Psoas muscle (tissue), 7 donors: ENCODE measurements at regions not wholly inside any gene's neighbourhood (a gene's known extent, or its start where the extent isn't known, plus 50 kb on each side); places are given as distances from the start of the nearest gene placed in this dataset.

Experiments used
- ATAC-seq, 4 donors: fragments of 200-7000 bp; cut with Tn5 transposase; one replicate each; pipeline ENCODE4 v1.9.1; 2020; ENCODE audit warnings: moderate library complexity in 3 of 4, mild to moderate bottlenecking in 2 of 4
- DNase-seq, 2 donors: peaks; one replicate each; pipeline ENCODE4 v3.0.0-alpha.2; 2020
- H3K27ac ChIP-seq: fragments of 200-600 bp; one replicate; pipeline ENCODE4 v1.8.0; 2022
- H3K27me3 ChIP-seq, 3 donors: fragments of 200-600 bp in 1 of 3; one replicate each; pipeline versions ENCODE4 v1.6.1 to v1.8.0; 2013 to 2022; ENCODE audit warnings: low read length in 2 of 3, mild to moderate bottlenecking in 2 of 3, moderate library complexity in 1 of 3; ENCODE audit not compliant: insufficient read depth in 3 of 3
- H3K36me3 ChIP-seq, 2 donors: fragments of 200-600 bp in 1 of 2; one replicate each; pipeline versions ENCODE4 v1.6.1 to v1.8.0; 2013 to 2022; ENCODE audit warnings: low read depth in 1 of 2, mild to moderate bottlenecking in 1 of 2, moderate library complexity in 1 of 2; ENCODE audit not compliant: insufficient read depth in 1 of 2
- H3K4me1 ChIP-seq: fragments of 200-600 bp; one replicate; pipeline ENCODE4 v1.8.0; 2022
- H3K4me3 ChIP-seq: fragments of 200-600 bp; one replicate; pipeline ENCODE4 v1.8.0; 2022; ENCODE audit warnings: mild to moderate bottlenecking
- H3K9me3 ChIP-seq: fragments of 200-600 bp; one replicate; pipeline ENCODE4 v1.8.0; 2022
- CTCF ChIP-seq: fragments of 200-600 bp; IDR thresholded peaks from one replicate; pipeline ENCODE4 v1.8.0; 2022; ENCODE audit warnings: antibody characterized with exemption
- WGBS, 3 donors: extraction: QIAGEN DNeasy Blood & Tissue Kit; methylation state at CpG; one replicate each; pipeline versions ENCODE4 v1.1.6 to v1.1.7; 2013; 5-methylcytosine and 5-hydroxymethylcytosine counted together
- intact Hi-C, 2 donors: fragments of 100-400 bp; cut with DNase I; formaldehyde crosslinking; loops; one replicate each; pipeline versions ENCODE4 v1.11.0 to v1.14.2; 2022
- donor health status: healthy with polysubstance abuse.
- donor health status: DM: no; HTN: no; CAD: no; lungs with moderate emphysema.
- donor health status: Bipolar disorder and iron deficiency.
- donor health status: healthy.
- donor health status: DM: yes; HTN: yes; CAD: no.
- donor health status: DM: no; HTN: no; CAD: no.
- donor health status: DM: yes; HTN: yes; CAD: no.

GRCh38 chr19:30886222-30886621 is 463.0 kb downstream of the TSHZ3 start:
- WGBS, 3 donors, result 22 to 36% (median 27%) methylated on average over 7 of the region's 7 CpGs
- Histone ChIP-seq H3K4me3 (no peak overlapping the region), H3K9me3 (no peaks in the 10 kb centered on the region), H3K27me3 (no peaks in the 10 kb centered on the region), H3K4me1 (no peaks in the 10 kb centered on the region), H3K27ac (no peak overlapping the region), H3K36me3 (no peaks in the 10 kb centered on the region)
- no peak for ATAC-seq
- no peak for TF ChIP-seq CTCF
- intact Hi-C loops, result no loop called here
- no peak for DNase-seq

GRCh38 chr19:30884146-30884812 is 465.0 kb downstream of the TSHZ3 start:
- no peaks in the 10 kb centered on the region for H3K9me3 ChIP-seq
- no peak overlapping the region for H3K27ac ChIP-seq
- H3K4me3 ChIP-seq, result no peak overlapping the region
- TF ChIP-seq CTCF, result no peak
- ATAC-seq (no peak), DNase-seq (no peak)
- no peaks in the 10 kb centered on the region for H3K36me3 ChIP-seq
- H3K27me3 ChIP-seq, result peaks cover 0 to 1% (median 0%) of the 10 kb centered on the region in 3 donors
- no peaks in the 10 kb centered on the region for H3K4me1 ChIP-seq
- intact Hi-C loops, result no loop called here
- WGBS, 3 donors, result 90 to 95% (median 90%) methylated on average over 11 of the region's 11 CpGs

- DNase-seq, result no peak
Observed at GRCh38 chr19:30883071-30883470, 466.2 kb downstream of the TSHZ3 start.

GRCh38 chr19:30882411-30883005 is 466.7 kb downstream of the TSHZ3 start:
- intact Hi-C loops, result no loop called here
- no peak overlapping the region for H3K27ac ChIP-seq
- 32 to 48% (median 45%) methylated on average over 7 of the region's 7 CpGs for WGBS, 3 donors
- H3K9me3 ChIP-seq, result no peaks in the 10 kb centered on the region
- H3K4me1 ChIP-seq, result no peaks in the 10 kb centered on the region
- H3K36me3 ChIP-seq, result no peaks in the 10 kb centered on the region
- H3K4me3 ChIP-seq, result no peak overlapping the region
- peaks cover 0 to 1% (median 0%) of the 10 kb centered on the region in 3 donors for H3K27me3 ChIP-seq
- no peak for ATAC-seq
- no peak for DNase-seq
- no peak for TF ChIP-seq CTCF

More at GRCh38 chr19:30883071-30883470, 466.2 kb downstream of the TSHZ3 start:
- no peak overlapping the region for H3K27ac ChIP-seq
- no peak for ATAC-seq
- no peak overlapping the region for H3K4me3 ChIP-seq
- H3K27me3 ChIP-seq, result peaks cover 0 to 1% (median 0%) of the 10 kb centered on the region in 3 donors
- WGBS, 3 donors, result 51 to 74% (median 63%) methylated on average over 4 of the region's 4 CpGs
- no peaks in the 10 kb centered on the region for H3K9me3 ChIP-seq
- no peak for TF ChIP-seq CTCF
- H3K4me1 ChIP-seq, result no peaks in the 10 kb centered on the region
- H3K36me3 ChIP-seq, result no peaks in the 10 kb centered on the region
- intact Hi-C loops, result no loop called here
